SK-N-SH (cell line): ENCODE measurements at regions not wholly inside any gene's neighbourhood (a gene's known extent, or its start where the extent isn't known, plus 50 kb on each side); places are given as distances from the start of the nearest gene placed in this dataset.

Source experiments
- CTCF ChIA-PET: fragments of 300-600, 350-600 bp; formaldehyde crosslinking; extraction: SDS; loops from one replicate; lab custom pipeline; 2021; lab: Yijun Ruan, JAX
- POLR2A ChIA-PET: fragments of 350-600 bp; sonication (Branson Sonifier 250); formaldehyde crosslinking; extraction: SDS; loops from one replicate; lab custom pipeline; 2020; ENCODE audit warnings: antibody characterized with exemption, inconsistent platforms; lab: Yijun Ruan, JAX
- DNase-seq: peaks from one replicate; pipeline ENCODE4 v3.0.0; 2012
- H2AFZ ChIP-seq: fragments of 200-600 bp; sonication (generic); 2 replicates; pipeline ENCODE4 v1.8.1; 2016; ENCODE audit warnings: antibody characterized with exemption, mild to moderate bottlenecking, low read depth
- H3F3A ChIP-seq: fragments of 200-600 bp; sonication (generic); replicated peaks from 2 replicates; pipeline ENCODE3; 2016; ENCODE audit warnings: antibody characterized with exemption, mild to moderate bottlenecking; ENCODE audit not compliant: insufficient read depth
- H3K27ac ChIP-seq, 2 experiments: fragments of 200-500 bp in 1 of 2; fragments of 200-600 bp in 1 of 2; sonication (Bioruptor generic) in 1 of 2; sonication (generic), shearing (Covaris generic) in 1 of 2; 2 replicates each; pipeline versions ENCODE4 v1.5.1 to v1.6.1; 2014 to 2016; ENCODE audit warnings: low read depth in 2 of 2, inconsistent platforms in 1 of 2, low read length in 1 of 2, mild to moderate bottlenecking in 1 of 2, mixed read lengths in 1 of 2
- H3K27me3 ChIP-seq: fragments of 200-600 bp; sonication (generic), shearing (Covaris generic); 2 replicates; pipeline ENCODE4 v1.6.1; 2016; ENCODE audit warnings: mixed run types; ENCODE audit not compliant: insufficient read depth
- H3K36me3 ChIP-seq, 2 experiments: fragments of 200-500 bp in 1 of 2; fragments of 200-600 bp in 1 of 2; sonication (Bioruptor generic) in 1 of 2; sonication (generic) in 1 of 2; replicated peaks in 1 of 2; 2 replicates each; pipeline versions ENCODE3 to v1.5.1; 2014 to 2016; ENCODE audit warnings: low read length in 1 of 2, mild to moderate bottlenecking in 1 of 2; ENCODE audit not compliant: insufficient read depth in 2 of 2, control insufficient read depth in 1 of 2
- H3K4me1 ChIP-seq, 2 experiments: fragments of 200-500 bp in 1 of 2; fragments of 200-600 bp in 1 of 2; sonication (Bioruptor generic) in 1 of 2; sonication (generic), shearing (Covaris generic) in 1 of 2; 2 replicates each; pipeline versions ENCODE4 v1.5.1 to v1.6.1; 2014 to 2016; ENCODE audit warnings: low read depth in 1 of 2, low read length in 1 of 2, mixed run types in 1 of 2; ENCODE audit not compliant: insufficient read depth in 2 of 2, control insufficient read depth in 1 of 2
- H3K4me2 ChIP-seq: fragments of 200-600 bp; sonication (generic), shearing (Covaris generic); 2 replicates; pipeline ENCODE4 v1.6.1; 2017; ENCODE audit warnings: mixed run types
- H3K4me3 ChIP-seq, 2 experiments: fragments of 200-500 bp in 1 of 2; fragments of 200-600 bp in 1 of 2; sonication (Bioruptor generic) in 1 of 2; sonication (generic), shearing (Covaris generic) in 1 of 2; 2 replicates each; pipeline versions ENCODE4 v1.5.1 to v1.8.1; 2014 to 2016; ENCODE audit warnings: low read depth in 2 of 2, inconsistent platforms in 1 of 2, low read length in 1 of 2, mild to moderate bottlenecking in 1 of 2, mixed read lengths in 1 of 2, moderate library complexity in 1 of 2
- H3K79me2 ChIP-seq: fragments of 200-600 bp; sonication (generic); 2 replicates; pipeline ENCODE4 v1.8.1; 2017; ENCODE audit warnings: mild to moderate bottlenecking; ENCODE audit not compliant: insufficient read depth
- H3K9ac ChIP-seq: fragments of 200-600 bp; sonication (generic); 2 replicates; pipeline ENCODE4 v1.6.1; 2017; ENCODE audit warnings: mixed run types
- H3K9me2 ChIP-seq: fragments of 200-600 bp; sonication (generic); 2 replicates; pipeline ENCODE4 v1.6.1; 2017; ENCODE audit warnings: mixed run types
- H3K9me3 ChIP-seq: fragments of 200-600 bp; sonication (generic); 2 replicates; pipeline ENCODE4 v1.6.1; 2017; ENCODE audit warnings: mixed run types, mild to moderate bottlenecking, moderate library complexity
- H4K20me1 ChIP-seq: fragments of 200-600 bp; sonication (generic); 2 replicates; pipeline ENCODE4 v1.6.1; 2017; ENCODE audit warnings: mild to moderate bottlenecking, mixed run types; ENCODE audit not compliant: insufficient read depth
- EZH2phosphoT487 ChIP-seq: fragments of 200-600 bp; sonication (generic); IDR thresholded peaks from 2 replicates; pipeline ENCODE4 v1.6.1; 2017; ENCODE audit warnings: low read depth, mixed run types, mild to moderate bottlenecking, antibody characterized with exemption, moderate library complexity, borderline replicate concordance
- POLR2AphosphoS5 ChIP-seq: IDR thresholded peaks from 2 replicates; pipeline ENCODE4 v1.6.1; 2012; ENCODE audit warnings: low read depth, low read length
- RCOR1 ChIP-seq: fragments of 150-350 bp; IDR thresholded peaks from 2 replicates; pipeline ENCODE4 v1.6.1; 2017; ENCODE audit warnings: antibody characterized with exemption, low read length
- RFX5 ChIP-seq: IDR thresholded peaks from 2 replicates; pipeline ENCODE4 v1.6.1; 2012; ENCODE audit warnings: mild to moderate bottlenecking, improper control_type of control experiment, low read length
- RXRA ChIP-seq: IDR thresholded peaks from 2 replicates; pipeline ENCODE4 v1.4.0; 2012; ENCODE audit warnings: low read depth, mild to moderate bottlenecking, borderline replicate concordance
- TAF1 ChIP-seq: IDR thresholded peaks from 2 replicates; pipeline ENCODE4 v1.6.1; 2012; ENCODE audit warnings: low read depth, mild to moderate bottlenecking, low read length, moderate library complexity, borderline replicate concordance
- WGBS: methylation state at CpG from one replicate; pipeline ENCODE4 v1.1.6; 2017; ENCODE audit warnings: low lambda C conversion rate; 5-methylcytosine and 5-hydroxymethylcytosine counted together
- TF ChIP-seq, protein P1 (sequence below): IDR thresholded peaks from 2 replicates; pipeline ENCODE4 v1.4.0; 2012; ENCODE audit warnings: low read depth, borderline replicate concordance
- TF ChIP-seq, protein P2 (sequence below): fragments of 150-350 bp; IDR thresholded peaks from 2 replicates; pipeline ENCODE4 v1.6.1; 2016; ENCODE audit warnings: mild to moderate bottlenecking, low read depth, low read length
- TF ChIP-seq, protein P3 (sequence below): IDR thresholded peaks from 2 replicates; pipeline ENCODE4 v1.6.1; 2012; ENCODE audit warnings: mild to moderate bottlenecking, low read depth, low read length, moderate library complexity
- TF ChIP-seq, protein P4 (sequence below): fragments of 200-600 bp; sonication (generic); IDR thresholded peaks from 2 replicates; pipeline ENCODE4 v1.6.1; 2017; ENCODE audit warnings: antibody characterized with exemption, mild to moderate bottlenecking, moderate library complexity

DNA sequence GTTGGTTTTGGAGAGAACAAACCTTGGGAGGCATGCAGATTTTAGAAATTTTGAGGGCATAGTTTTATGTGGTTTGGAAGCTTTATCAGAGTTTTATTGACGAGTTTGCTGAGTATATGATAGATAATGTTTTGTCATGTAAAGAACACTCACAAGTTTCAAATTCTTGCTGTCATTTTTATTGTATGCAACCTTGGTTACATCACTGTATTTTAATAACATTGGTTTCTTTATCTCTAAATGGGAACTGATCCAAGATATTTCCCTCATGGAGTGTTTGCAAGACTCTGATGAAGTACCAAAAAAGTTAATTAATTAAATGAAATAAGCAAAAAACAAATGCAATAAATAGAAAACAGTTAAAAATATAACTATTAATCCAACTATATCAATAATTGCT, 170.3 kb downstream of the SMC2 start:
- DNase-seq, result no peak
- H3K79me2 ChIP-seq, result no peaks in the 10 kb centered on the region
- 0% methylated on average over 1 of the region's 1 CpG for WGBS
- no peak overlapping the region for H2AFZ ChIP-seq
- H3K27me3 ChIP-seq, result no peaks in the 10 kb centered on the region
- no peak overlapping the region for H3K4me3 ChIP-seq
- no peaks in the 10 kb centered on the region for H4K20me1 ChIP-seq
- H3K4me2 ChIP-seq, result no peak overlapping the region
- H3K4me1 ChIP-seq, result no peaks in the 10 kb centered on the region
- CTCF ChIA-PET, result no interaction called here
- POLR2A ChIA-PET, result no interaction called here
- TF ChIP-seq POLR2AphosphoS5 (no peak), TAF1 (no peak), EZH2phosphoT487 (no peak), RFX5 (no peak), RCOR1 (no peak), RXRA (no peak)
- TF ChIP-seq, protein P1, sequence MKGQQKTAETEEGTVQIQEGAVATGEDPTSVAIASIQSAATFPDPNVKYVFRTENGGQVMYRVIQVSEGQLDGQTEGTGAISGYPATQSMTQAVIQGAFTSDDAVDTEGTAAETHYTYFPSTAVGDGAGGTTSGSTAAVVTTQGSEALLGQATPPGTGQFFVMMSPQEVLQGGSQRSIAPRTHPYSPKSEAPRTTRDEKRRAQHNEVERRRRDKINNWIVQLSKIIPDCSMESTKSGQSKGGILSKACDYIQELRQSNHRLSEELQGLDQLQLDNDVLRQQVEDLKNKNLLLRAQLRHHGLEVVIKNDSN, result no peak
- TF ChIP-seq, protein P2, sequence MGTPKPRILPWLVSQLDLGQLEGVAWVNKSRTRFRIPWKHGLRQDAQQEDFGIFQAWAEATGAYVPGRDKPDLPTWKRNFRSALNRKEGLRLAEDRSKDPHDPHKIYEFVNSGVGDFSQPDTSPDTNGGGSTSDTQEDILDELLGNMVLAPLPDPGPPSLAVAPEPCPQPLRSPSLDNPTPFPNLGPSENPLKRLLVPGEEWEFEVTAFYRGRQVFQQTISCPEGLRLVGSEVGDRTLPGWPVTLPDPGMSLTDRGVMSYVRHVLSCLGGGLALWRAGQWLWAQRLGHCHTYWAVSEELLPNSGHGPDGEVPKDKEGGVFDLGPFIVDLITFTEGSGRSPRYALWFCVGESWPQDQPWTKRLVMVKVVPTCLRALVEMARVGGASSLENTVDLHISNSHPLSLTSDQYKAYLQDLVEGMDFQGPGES, result no peak
- TF ChIP-seq, protein P3, sequence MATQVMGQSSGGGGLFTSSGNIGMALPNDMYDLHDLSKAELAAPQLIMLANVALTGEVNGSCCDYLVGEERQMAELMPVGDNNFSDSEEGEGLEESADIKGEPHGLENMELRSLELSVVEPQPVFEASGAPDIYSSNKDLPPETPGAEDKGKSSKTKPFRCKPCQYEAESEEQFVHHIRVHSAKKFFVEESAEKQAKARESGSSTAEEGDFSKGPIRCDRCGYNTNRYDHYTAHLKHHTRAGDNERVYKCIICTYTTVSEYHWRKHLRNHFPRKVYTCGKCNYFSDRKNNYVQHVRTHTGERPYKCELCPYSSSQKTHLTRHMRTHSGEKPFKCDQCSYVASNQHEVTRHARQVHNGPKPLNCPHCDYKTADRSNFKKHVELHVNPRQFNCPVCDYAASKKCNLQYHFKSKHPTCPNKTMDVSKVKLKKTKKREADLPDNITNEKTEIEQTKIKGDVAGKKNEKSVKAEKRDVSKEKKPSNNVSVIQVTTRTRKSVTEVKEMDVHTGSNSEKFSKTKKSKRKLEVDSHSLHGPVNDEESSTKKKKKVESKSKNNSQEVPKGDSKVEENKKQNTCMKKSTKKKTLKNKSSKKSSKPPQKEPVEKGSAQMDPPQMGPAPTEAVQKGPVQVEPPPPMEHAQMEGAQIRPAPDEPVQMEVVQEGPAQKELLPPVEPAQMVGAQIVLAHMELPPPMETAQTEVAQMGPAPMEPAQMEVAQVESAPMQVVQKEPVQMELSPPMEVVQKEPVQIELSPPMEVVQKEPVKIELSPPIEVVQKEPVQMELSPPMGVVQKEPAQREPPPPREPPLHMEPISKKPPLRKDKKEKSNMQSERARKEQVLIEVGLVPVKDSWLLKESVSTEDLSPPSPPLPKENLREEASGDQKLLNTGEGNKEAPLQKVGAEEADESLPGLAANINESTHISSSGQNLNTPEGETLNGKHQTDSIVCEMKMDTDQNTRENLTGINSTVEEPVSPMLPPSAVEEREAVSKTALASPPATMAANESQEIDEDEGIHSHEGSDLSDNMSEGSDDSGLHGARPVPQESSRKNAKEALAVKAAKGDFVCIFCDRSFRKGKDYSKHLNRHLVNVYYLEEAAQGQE, result no peak
- TF ChIP-seq, protein P4, sequence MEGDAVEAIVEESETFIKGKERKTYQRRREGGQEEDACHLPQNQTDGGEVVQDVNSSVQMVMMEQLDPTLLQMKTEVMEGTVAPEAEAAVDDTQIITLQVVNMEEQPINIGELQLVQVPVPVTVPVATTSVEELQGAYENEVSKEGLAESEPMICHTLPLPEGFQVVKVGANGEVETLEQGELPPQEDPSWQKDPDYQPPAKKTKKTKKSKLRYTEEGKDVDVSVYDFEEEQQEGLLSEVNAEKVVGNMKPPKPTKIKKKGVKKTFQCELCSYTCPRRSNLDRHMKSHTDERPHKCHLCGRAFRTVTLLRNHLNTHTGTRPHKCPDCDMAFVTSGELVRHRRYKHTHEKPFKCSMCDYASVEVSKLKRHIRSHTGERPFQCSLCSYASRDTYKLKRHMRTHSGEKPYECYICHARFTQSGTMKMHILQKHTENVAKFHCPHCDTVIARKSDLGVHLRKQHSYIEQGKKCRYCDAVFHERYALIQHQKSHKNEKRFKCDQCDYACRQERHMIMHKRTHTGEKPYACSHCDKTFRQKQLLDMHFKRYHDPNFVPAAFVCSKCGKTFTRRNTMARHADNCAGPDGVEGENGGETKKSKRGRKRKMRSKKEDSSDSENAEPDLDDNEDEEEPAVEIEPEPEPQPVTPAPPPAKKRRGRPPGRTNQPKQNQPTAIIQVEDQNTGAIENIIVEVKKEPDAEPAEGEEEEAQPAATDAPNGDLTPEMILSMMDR, result no peak
- no peaks in the 10 kb centered on the region for H3K36me3 ChIP-seq
- no peak overlapping the region for H3K9ac ChIP-seq
- H3K27ac ChIP-seq, result no peak overlapping the region
- no peaks in the 10 kb centered on the region for H3F3A ChIP-seq
- no peaks in the 10 kb centered on the region for H3K9me3 ChIP-seq
- H3K9me2 ChIP-seq, result no peaks in the 10 kb centered on the region
